AG09319 (cell line): ENCODE measurements at regions not wholly inside any gene's neighbourhood (a gene's known extent, or its start where the extent isn't known, plus 50 kb on each side); places are given as distances from the start of the nearest gene placed in this dataset.

ENCODE experiments used
- DNase-seq: peaks from one replicate; pipeline ENCODE4 v3.0.0-alpha.2; 2010; ENCODE audit warnings: low read depth; ENCODE audit errors: extremely low read depth
- TF ChIP-seq, protein P1 (sequence below): IDR thresholded peaks from 2 replicates; pipeline ENCODE4 v1.5.1; 2011; ENCODE audit warnings: low read depth, mild to moderate bottlenecking, inconsistent platforms, low read length, moderate library complexity

DNA sequence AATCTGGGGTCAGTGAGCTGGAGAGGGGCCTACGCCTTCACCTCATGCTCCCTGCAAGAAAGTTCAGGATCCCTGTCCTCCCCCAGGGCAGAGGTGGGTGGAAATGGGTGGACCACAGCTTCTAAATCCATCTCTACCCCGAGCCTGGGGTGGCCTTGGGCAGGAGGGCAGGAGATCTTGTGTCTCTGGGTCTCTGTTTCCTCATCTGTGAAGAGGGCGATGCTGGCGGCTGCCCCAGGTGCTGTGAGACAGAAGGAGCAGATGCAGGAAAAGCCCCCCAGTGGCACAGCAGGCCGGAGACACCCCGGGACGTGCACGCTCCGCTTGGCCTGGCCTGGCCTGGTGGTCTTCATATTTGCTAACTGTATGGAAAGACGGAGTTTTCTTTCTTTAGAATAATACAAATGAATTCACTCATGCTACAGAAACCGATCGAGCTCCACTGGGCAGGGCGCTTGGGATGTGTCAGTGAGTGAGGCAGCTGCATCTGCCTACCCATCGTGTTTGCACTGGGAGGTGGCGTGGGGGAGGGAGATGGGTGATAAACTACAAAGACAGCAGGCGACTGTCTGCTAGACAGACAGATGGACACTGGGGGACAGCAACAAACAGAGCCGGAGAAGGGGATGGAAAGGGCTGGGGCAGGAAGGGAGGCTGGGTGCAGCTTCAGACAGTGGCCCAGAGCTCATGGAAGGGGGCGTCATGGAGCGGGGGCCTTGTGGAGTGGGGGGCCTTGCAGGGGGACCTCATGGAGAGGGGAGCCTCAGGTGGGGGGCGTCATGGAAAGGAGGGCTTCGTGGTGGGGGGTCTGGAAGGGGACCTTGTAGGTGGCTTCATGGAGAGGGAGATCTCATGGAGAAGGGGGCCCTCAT is 136.2 kb downstream of the CPZ start:
- no peak for DNase-seq
- TF ChIP-seq, protein P1, sequence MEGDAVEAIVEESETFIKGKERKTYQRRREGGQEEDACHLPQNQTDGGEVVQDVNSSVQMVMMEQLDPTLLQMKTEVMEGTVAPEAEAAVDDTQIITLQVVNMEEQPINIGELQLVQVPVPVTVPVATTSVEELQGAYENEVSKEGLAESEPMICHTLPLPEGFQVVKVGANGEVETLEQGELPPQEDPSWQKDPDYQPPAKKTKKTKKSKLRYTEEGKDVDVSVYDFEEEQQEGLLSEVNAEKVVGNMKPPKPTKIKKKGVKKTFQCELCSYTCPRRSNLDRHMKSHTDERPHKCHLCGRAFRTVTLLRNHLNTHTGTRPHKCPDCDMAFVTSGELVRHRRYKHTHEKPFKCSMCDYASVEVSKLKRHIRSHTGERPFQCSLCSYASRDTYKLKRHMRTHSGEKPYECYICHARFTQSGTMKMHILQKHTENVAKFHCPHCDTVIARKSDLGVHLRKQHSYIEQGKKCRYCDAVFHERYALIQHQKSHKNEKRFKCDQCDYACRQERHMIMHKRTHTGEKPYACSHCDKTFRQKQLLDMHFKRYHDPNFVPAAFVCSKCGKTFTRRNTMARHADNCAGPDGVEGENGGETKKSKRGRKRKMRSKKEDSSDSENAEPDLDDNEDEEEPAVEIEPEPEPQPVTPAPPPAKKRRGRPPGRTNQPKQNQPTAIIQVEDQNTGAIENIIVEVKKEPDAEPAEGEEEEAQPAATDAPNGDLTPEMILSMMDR: no peak

DNA sequence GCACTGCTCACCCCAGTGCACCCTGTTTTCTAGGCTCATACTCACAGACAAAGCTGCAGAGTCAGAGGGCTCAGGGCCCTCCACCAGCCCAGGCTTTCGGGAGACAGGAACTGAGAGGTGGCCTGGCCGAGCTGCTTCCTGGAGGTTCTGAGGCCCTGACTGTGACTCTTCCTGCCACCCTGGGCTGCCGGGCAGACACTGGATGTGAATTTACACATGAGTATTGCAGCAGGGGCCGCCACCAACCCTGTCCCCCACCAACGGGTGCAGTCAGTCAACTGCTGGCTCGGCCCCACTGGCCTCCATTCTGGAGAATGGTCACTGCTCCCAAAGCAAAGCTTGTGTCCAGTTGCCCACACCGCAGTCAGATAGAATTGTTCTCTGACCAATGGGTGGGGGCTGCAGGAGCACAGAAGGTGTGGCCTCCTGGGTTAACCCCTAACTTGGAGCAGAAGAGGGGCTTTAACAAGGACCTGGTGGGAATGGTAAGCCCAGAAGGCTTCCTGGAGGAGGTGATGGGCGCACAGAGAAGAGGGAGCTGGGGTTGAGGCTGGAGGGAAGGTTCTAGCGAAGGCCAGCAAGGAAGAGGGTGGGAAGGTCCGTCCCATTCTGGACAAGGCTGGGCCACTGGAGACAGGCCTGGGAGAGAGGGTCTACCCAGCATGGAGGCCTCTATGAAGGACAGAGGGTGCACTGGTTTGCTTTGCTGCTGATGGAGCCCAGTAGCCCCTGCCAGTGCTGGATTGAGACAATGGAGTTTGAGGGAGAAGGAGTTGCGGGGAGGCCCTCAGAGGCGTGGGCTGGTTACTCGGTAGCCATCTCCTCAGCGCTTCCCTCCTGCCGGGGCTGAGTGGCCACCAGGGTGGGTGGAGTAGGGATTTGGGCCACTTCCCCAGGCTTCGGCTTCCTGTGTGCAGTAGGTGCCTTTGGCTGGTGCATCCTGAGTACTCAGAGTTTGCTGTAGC is 135.3 kb downstream of the CPZ start:
- TF ChIP-seq, protein P1: no peak
- no peak for DNase-seq

DNA sequence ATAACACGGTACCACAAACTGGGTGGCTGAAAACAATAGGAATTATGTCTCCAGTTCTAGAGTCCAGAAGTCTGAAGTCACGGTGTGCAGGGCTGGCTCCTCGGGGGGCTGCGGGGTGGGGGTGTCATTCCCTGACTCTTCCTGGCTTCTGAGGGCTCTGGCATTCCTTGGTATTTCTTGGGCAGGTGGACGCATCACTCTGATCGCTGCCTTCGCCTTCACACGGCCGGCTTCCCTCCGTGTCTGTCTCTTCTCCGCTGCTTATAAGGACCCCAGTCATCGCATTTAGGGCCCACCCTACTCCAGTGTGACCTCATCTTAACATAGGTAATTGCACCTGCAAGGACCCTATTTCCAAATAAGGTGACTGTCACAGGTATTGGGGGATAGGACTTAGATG is 134.6 kb downstream of the CPZ start:
- TF ChIP-seq, protein P1: no peak
- DNase-seq: no peak

DNA sequence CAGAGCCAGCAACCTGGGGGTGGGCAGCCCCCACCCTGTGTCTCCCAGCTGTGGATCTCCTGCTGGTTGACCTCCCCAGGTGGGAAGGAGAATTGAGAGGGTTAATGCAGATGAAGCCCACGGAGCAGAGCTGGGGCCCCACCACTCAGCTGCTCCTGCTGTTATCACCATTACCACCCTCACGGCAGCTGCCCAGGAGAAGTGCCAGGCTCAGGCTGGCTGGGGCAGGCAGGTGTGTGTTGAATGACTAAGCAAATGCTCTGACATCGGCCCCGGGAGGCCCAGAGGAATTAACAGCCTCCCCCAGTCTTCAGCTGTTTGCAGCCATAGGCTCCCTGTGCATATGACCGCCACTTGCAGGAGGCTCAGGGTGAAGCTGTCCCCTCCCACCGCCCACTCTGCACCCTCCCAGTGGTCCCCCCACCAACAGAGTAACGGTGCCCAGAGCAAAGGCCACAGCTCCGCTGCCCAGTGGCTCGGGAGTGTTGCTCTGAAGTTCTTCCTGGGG is 133.8 kb downstream of the CPZ start:
- TF ChIP-seq, protein P1: no peak
- no peak for DNase-seq

DNA sequence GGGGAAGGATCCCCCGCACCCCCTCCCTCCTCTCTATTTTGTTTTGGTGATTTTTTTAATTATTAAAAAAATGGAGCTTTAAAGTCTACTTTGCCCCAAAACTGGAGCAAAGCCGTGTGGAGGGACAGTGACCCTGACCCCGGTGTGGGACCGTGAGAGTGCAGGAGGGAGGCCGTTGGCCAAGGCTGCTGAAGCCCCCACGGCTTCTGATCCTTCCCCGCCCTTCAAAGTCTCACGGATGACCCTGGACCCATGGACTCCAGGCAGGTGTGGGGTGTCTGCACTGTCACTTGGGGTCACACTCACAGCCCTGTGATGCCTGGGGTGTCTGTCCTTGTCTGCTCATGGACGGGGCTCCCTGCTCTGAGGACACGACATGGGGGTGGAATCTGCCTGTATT is 133.3 kb downstream of the CPZ start:
- DNase-seq: no peak
- TF ChIP-seq, protein P1: no peak

DNA sequence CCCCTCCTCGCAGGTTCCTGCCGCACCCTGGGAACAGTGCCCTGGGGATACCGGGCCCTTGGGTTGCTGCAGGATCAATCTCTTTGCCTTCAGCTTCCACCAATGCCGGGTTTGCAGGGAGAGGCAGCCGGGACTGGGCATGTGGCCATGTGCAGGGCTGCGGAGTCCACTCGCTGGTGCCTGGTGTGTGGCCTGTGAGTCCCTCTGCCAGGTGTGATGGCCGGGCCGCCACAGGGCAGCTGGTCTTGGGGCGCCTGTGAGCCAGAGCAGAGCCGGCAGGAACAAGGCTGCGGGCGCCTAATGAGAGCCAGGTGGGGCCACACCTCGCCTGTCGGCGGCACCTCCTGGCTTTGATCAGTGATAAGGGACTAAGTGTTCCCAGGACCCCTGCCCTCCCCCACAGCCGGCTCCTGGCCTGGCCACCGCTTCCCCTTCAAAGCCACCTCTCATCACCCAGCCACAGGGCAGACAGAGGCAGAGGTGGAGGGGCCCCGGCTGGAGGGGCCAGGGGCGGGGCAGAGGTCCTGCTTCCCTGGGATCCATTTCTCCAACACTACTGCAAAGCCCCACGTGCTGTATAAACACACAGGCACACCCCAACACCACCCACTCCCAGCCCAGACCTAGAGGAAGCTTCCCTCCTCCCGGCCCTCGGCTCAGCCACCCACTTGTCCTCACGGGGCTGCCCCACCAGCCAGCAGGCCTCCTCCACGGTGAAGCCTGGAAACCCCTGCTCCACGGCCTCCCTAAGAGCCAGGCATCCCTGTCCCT is 132.7 kb downstream of the CPZ start:
- no peak for DNase-seq
- TF ChIP-seq, protein P1: no peak
